ENCODE measurements at regions not wholly inside any gene's neighbourhood (a gene's known extent, or its start where the extent isn't known, plus 50 kb on each side); places are given as distances from the start of the nearest gene placed in this dataset.
"Not testable (repeated sequence)": the region's sequence is repeated elsewhere in the genome, so short reads cannot be mapped to it uniquely, and the experiment has no call there.

DNA sequence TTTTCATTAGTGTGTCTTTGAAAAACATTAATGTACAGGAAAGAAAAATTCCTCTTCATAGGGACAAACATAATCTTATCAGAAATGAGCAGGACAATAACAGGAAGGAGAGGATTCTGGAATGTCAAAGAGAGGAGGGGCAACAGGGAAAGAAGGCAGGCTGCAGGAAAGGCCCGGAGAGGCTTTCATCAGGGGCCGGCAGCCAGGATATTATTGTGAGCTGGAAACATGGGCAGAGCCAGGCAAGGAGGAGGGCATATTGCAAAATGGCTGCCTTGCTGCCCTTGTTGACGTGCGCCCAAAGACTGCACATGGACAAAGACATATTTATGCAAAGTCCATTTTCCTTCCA lies 433.7 kb downstream of the ETS1 start:
- no peak for DNase-seq

DNA sequence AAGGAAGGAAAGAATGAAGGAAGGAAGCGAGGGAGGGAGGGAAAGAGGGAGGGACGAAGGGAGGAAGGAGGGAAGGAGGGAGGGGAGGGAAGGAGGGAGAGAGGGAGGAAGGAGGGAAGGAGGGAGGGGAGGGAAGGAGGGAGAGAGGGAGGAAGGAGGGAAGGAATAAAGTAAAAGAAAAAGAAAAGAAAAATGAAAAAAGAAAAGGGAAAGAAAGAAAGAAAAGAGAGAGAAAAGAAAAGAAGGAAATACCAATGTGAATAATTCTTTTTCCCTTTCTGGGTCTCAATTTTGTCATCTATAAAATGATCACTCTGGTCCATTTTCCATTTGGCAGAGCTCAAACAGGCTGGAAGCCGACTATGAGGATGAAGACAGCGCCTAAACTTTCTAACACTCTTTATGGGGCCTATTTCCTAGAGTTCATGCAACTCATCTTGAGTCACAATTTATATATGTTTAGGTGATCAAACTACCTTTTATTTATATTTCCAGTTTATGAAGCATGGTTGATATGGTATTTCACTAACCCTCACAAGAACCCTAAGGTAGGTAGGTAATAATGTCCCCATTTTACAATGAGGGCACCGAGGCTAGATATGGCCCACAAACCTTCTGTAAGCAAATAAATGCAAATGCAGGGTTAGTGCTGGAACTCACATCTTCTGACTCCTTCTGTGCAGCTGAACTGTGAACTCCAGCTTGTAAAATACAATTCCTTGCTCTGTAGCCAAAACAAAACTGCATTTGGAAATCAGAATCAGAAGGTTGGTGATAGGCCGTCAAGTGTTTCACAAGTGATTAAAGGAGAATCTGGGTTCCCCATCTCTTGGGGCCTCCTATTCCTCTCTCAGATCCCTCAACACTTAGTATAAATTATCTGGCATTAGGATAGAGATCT lies 434.3 kb downstream of the ETS1 start:
- no peak for DNase-seq

DNA sequence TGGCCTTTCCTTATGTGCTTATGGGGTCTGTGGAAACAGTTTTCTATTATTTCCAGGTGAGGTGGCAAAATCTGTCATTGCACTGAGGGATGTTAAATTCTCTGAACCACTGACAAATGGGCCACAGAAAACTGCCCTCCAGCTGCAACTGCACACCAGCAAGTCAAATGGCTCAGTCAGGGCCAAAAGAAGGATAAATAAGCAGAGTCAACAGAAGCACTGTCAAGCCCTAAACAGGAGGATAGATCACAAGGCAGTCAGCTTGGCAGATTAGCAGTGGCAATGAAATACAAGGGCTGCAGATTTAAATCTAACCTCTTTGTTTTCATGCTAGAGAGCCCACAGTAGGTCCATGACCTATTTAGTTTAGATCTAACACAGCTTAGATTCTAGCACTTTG lies 435.6 kb downstream of the ETS1 start:
- no peak for DNase-seq

DNA sequence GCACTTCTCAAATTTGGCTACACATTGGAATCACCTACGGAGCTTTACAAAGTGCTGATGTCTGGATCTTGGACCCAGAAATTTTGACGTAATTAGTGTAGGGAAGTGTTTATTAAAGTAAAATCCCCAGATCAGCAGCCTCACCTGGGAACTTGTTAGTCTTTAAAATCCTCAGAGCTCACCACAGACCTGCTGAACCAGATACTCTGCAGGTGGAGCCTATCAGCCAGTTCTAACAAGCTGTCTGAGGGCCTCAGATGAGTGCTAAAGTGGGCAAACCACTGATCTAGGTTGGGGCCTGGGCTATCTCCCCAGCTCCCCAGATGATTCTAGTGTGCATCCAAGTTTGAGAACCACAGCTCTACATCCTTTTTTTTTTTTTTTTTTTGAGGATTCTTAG lies 436.0 kb downstream of the ETS1 start:
- no peak for DNase-seq

DNA sequence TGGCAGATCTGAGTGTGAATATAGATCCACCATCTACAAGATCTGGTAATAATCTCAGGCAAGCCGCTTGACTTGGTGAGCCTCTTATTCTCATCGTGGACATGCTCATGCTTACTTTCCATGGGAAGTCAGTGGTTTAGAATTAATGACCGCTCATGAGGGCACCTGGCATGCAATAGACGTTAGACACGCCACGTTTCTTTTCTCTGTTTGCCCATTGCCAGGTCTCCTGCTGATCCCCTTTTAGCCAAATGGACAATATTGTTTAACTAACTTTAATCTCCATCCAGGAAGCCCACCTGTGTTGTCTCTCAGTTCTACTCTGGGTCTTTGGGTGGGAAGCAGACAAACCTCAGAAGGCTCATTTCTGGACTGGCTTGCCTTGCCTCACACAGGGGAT lies 439.1 kb downstream of the ETS1 start:
- no peak for DNase-seq

DNA sequence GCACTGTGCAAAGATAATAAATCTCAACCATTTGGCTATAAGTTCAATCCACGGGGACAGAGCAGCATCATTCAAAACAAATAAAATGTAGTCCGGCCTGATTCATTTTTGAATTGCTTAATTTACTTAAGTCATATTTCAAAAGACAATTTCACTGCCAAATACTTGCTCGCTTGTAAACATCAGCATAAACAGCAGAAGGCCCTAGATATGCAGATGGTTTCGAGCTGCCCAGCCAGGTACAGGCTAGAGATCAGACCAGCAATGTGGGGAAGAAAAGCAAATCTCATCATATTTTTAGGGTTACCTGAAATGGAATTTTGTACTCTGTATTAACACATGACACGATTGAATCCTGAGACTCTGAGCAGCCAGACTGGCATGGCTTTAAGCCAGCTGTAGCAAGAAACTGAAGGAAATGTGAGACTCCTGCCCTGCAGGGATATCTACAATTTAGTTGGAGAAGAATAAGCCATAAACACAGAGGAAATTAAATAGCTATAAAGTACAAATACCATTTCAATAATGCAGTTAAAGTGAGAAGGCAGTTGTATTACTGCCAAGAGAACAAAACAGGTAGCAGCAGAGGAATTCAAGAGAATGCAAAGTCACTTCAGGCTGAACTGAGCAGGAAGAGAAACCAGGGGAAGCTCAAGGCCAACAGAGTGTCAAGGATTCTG lies 440.3 kb downstream of the ETS1 start:
- no peak for DNase-seq

DNA sequence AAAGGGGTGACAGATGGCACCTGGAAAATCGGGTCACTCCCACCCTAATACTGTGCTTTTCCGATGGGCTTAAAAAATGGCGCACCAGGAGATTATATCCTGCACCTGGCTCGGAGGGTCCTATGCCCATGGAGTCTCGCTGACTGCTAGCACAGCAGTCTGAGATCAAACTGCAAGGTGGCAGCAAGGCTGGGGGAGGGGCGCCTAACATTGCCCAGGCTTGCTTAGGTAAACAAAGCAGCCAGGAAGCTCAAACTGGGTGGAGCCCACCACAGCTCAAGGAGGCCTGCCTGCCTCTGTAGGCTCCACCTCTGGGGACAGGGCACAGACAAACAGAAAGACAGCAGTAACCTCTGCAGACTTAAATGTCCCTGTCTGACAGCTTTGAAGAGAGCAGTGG lies 447.1 kb downstream of the ETS1 start:
- not testable (repeated sequence) for DNase-seq

DNA sequence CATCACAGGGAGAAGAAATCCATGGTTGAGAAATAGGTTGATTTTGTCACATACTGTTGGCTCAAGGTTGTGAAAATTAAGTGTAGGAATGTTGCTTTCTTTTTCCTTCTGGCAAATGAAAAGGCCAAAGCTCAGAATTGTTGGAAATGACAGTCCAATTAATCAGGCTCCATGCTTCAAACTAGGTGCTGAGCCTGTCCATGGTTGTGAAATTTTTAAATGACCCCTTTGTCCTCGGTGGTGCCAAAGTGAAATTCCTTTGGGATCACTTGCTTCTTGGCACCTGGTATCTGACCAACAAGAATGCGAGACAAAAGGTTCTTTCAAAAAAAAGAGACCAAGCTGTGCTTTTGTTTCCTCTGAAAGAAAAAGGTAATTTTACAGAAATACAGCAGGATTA lies 451.9 kb downstream of the ETS1 start:
- DNase-seq: no peak

DNA sequence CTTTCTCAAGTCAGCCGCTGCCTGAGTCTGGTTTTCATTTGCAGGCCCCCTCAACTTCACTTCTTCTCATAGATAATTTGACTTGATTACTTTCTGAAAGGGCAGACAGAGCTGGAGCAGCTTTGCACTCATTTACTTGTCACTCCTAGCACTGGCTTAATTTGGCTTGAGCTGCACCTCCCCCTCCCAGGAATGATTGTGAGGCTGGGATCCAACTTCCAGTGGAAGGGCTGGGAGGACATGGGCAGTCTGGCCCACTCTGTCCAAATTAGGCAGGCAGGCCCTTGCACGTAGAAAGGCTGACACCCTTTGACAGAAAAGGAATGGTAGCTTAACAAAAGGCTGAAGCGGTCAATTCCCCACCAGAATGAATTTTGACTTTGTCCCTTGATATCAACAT lies 453.9 kb downstream of the ETS1 start:
- DNase-seq: no peak

DNA sequence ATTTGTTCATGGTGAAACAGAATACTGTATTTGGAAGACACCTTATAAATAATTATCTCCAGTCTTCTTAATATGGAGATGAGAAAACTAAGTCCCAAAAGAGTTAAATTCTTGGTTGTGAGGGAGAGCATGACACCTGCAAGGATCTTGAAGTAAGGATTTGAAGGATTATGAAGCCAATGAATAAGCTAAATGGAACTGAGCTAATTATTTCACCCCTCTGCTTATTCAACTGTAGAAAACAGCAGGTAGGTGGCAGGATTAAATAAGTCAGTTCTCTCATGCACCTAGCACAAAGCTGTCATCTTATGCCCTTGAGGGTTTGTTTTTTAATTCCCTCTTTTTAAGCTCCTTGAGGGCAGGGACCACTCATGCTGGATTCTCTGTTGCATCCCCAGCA lies 457.3 kb downstream of the ETS1 start:
- DNase-seq: no peak

DNA sequence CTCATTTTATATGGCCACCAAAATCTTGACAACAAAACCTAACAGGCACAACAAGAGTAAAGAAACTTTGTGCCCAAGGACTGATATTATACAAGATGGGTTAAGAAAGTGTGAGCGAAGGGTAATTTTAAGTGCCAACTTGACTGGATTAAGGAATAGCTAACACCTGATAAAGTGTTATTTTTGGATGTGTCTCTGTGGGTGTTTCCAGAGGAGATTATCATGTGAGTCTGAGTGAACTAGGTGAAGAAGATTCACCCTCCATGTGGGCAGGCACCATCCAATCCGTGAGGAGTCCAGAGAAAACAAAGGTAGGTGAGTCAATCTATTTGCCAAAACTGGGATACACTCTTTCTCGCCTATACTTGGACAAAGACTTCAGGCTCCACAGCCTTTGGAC lies 461.6 kb downstream of the ETS1 start:
- DNase-seq: no peak

DNA sequence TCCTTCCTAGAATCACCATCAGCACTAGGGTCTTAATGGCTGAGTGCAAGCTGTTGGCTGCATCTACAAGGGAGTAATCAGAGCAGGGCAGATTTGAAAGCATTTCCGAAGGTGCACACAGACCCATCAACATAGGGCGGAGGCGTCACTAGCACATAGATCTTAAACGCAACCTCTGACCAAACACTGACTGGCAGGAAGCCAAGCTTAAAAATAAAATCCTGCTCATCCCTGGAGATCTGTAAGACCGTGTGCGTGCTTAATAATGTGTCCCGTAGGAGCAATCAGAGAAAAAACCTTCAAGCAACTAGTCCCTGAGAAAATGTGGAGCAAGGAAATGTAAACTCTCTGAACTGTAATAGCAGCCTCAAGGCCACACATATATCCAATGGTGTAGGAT lies 470.5 kb downstream of the ETS1 start:
- no peak for DNase-seq

DNA sequence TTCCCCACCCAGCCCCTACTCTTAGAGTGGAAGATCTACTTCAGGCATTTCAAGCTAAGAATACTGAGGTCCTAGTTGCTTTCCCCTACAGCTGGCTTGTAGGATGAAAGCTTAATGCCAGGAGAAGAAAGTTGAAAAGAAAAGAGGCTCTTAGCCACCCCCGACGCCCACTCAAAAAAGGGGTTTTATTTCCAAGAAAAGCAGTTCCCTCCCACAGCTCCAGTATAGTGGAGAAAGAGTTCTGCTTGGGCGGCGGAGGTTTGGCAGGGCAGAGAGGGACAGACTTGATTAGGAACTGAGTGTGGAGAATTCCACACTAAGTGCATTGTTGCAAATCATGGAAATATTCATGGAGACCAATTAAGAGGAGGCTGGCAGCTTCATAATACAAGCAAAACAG lies 470.9 kb downstream of the ETS1 start:
- no peak for DNase-seq

DNA sequence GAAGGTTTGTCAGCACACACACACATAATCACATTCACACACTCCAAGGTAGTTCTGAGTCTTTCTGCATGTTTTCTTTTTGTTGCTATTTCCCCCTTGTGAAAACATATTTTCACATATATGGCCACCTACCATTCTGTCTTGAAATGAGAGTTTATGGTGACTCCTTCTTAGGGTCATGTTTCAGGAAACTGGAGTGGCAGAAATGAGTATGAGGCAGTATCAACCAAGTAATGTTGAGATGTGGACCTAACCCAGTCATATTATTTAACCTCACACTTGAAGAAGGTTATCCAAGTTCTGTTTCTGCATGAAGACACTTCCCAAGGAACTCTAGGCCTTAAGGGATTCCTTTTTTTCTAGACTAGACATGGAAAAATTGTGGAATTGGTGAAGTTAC lies 481.4 kb downstream of the ETS1 start:
- DNase-seq: no peak

DNA sequence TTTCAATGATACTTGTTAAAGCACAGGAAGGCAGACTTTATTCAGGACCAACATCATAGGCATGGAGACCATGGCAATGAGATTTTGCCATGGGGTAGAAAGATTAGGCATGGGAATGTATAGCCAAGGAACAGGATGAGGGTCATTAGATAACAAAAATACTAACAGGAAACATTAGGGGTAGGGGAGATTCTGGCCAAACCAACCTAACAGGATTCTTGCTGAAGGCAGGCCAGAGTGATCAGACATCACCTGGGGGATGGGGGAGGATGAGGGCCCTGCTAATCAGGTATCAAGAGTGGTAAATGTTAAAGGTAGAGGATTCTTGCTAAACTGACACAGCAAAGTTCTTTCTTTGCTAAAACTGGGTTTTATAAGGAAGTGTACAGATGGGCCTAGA lies 481.8 kb downstream of the ETS1 start:
- DNase-seq: no peak

DNA sequence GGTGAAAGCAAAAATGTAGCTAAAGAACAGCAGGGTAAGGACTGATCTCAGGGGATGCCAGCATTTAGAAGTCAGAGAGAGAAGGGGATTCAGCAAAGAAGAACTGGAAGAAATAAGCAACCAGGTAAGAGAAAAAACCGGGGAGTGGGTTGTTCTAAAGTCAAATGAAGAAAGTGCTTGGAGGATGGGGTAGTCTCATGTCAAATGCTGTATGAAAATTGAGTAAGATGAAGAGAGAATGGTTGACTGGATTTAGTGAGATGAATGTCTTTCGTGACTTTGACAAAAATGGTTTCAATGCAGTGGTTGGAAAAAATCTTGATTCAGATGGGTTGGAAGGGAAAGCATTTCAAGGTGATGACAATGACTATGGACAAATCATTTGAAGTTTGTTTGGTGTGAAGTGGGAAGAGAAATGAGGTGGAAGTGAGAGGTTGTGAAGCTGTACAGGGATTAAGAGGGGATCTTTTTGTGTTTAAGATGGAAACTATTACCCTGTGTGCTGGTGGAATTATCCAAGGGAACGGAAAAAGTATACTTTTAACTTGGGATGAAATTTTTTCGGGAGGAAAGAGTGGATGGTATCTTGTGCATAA lies 484.0 kb downstream of the ETS1 start:
- DNase-seq: no peak

DNA sequence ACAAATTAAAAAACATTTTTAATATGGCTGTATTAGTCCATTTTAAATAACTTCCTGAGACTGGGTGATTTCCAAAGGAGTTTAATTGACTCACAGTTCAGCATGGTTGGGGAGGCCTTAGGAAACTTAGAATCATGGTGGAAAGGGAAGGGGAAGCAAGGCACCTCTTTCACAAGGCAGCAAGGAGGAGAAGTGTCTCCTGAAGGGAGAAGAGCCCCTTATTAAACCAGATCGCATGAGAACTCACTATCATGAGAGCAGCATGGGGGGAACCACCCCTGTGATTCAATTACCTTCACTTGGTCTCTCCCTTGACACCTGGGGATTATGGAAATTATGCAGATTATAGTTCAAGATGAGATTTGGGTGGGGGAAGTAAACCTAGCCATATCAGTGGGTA lies 488.6 kb downstream of the ETS1 start:
- DNase-seq: no peak

DNA sequence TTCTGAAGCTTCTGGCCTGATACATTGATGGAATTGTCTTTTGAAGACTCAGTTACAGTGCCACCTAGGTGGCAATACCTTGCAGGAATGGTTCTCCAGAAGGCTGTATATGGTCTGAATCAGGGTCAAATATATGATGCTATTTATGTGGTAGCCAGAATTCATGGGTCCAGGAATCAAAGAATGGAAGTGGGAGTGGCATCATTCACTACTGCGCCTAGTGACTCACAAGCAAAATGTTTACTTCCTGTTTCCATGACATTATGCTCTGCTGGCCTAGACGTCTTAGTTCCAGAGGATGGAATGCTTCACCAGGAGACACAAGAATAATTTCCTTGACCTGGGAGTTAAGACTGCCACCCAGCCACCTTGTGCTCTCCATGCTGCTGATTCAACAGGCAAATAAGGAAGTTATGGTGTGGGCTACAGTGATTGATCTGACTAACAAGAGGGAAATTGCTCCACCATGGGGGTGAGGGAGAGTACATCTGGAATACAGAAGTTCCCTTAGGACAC lies 491.8 kb downstream of the ETS1 start:
- no peak for DNase-seq

DNA sequence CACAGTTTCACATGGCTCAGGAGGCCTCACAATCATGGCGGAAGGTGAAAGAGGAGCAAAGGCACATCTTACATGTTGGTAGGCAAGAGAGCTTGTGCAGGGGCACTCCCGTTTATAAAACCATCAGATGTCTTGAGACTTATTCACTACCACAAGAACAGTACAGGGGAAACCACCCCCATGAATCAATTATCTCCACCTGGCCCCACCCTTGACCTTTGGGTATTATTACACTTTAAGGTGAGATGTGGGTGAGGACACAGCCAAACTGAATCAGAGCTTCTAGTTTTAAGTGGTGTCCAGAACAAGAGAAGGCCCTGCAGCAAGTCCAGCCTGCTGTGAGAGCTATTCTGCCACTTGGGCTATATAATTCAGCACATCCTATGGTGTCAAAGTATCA lies 493.7 kb downstream of the ETS1 start:
- DNase-seq: no peak

DNA sequence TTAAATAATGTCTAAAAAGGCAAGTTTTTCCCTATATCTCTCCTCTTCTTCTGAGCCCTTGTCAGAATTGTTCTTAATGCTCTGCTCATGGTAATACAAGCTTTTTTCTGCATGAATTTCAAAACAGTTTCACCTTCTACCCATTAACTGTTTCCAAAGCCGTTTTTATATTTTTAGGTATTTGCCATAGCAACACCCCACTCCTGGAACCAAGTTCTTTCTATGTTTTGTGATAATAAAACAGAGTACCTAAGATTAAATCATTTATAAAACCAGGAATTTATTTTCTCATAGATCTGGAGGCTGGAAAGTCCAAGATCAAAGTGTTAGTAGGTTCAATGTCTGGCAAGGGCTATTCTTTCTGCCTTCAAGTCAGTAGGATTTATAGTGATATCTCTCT lies 497.4 kb downstream of the ETS1 start:
- no peak for DNase-seq

DNA sequence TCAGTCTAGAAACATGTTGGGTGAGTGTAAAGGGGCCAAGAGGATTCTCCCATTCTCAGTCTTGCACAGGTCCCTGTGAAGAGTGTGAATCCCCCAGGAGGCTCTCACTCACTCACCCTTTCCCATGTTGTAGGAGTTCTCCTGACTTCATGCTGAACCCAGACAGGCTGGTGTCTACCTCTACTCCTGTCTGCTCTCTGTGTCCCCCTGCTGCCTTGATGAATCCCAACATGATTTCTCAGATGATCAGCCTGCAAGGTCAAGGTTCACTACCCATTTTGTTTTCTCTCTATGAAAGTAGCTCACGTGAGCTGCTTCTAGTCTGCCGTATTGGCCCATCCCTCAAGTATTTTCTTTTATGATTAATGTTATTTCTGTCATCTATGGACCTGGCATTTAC lies 500.6 kb downstream of the ETS1 start:
- DNase-seq: no peak

DNA sequence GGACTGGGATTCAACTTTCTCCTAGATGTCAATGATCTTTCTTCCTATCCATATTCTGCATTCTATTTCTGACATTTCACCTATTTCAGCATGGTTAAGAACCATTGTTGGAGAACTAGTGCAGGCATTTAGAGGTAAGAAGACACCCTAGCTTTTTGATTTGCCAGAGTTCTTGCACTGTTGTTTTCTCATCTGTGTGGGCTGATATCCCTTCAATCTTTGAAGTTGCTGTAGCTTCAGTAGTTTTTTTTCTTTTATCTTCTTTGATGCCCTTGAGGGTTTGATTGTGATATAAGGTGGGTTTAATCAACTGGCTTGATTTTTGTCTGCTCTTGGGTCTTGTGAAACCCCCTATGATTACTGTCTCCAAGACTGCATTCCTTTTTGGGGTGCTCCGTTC lies 502.1 kb downstream of the ETS1 start:
- DNase-seq: no peak

DNA sequence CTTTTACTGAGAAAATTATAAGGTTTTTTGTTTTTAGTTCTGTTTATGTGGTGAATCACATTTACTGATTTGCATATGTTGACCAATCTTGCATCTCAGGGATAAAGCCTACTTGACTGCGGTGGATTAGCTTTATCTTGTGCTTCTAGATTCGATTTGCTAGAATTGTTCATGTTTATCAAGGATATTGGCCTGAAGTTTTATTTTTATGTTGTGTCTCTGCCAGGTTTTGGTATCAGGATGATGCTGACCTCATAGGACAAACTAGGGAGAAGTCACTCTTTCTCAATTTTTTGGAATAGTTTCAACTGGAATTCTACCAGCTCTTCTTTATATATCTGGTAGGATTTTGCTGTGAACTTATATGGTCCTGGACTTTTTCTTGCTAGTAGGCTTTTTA lies 504.8 kb downstream of the ETS1 start:
- DNase-seq: no peak

DNA sequence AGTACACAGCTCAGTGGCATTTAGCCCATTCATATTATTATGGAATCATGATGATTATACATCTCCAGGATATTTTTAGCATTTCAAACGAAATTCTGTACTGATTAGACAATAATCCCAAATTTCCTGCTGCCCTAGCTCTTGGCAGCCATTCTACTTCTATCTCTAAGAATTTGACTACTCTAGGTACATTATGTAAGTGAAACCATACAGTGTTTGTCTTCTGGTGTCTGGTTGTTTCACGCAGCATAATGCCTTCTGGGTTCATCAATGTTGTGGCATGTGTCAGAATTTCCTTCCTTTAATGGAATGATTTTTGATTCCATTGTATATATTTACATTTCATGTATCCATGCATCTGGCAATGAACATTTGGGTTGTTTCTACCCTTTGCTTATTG lies 517.7 kb downstream of the ETS1 start:
- no peak for DNase-seq

Measured in occipital lobe (tissue), 1 donor.